K562 (cell line): ENCODE measurements at regions not wholly inside any gene's neighbourhood (a gene's known extent, or its start where the extent isn't known, plus 50 kb on each side); places are given as distances from the start of the nearest gene placed in this dataset.

Source experiments
- ATAC-seq: fragments of 200-7000 bp; cut with Tn5 transposase; 3 replicates; pipeline ENCODE4 v1.9.1; 2020; ENCODE audit warnings: moderate library complexity
- BruUV-seq: library from RNA; stranded (reverse); fragments of 400-500 nt; replicated peaks from 2 replicates; lab custom pipeline; 2021; lab: Mats Ljungman, UMichigan
- CTCF ChIA-PET: fragments of 300-600 bp; formaldehyde crosslinking; extraction: SDS; loops from one replicate; lab custom pipeline; 2021; ENCODE audit warnings: low intra/inter-chr PET ratio; lab: Yijun Ruan, JAX
- POLR2A ChIA-PET: fragments of 300-600, 350-650 bp; sonication (Branson Sonifier 250); formaldehyde crosslinking; extraction: SDS; loops from one replicate; lab custom pipeline; 2021; ENCODE audit warnings: antibody characterized with exemption, inconsistent platforms; lab: Yijun Ruan, JAX
- DNase-seq, 4 experiments: peaks; one replicate each; pipeline versions ENCODE4 v3.0.0 to v3.0.0-alpha.2; 2011 to 2018; ENCODE audit warnings: low spot score in 3 of 4, mixed read lengths in 3 of 4; ENCODE audit errors: extremely low read depth in 1 of 4
- FAIRE-seq: peaks from 2 replicates; lab custom pipeline; 2011; peaks lifted over from hg19 to GRCh38; lab: Jason Lieb, UNC
- H2AFZ ChIP-seq: 2 replicates; pipeline ENCODE4 v1.6.0; 2011; ENCODE audit warnings: low read depth, low read length, control low read depth, inconsistent platforms
- H3K27ac ChIP-seq: fragments of 200-600 bp; 3 replicates; pipeline ENCODE4 v1.8.0; 2011; ENCODE audit warnings: low read depth, mild to moderate bottlenecking, control low read depth, inconsistent platforms, low read length, moderate library complexity, mixed read lengths; ENCODE audit errors: extremely low read depth
- H3K27me3 ChIP-seq, 2 experiments: fragments of 300-600 bp in 1 of 2; 2 replicates in 1 of 2; 3 replicates in 1 of 2; pipeline versions ENCODE4 v1.6.0 to v1.8.0; 2011; ENCODE audit warnings: inconsistent platforms in 2 of 2, low read length in 2 of 2, mild to moderate bottlenecking in 1 of 2, mixed read lengths in 1 of 2, moderate library complexity in 1 of 2; ENCODE audit not compliant: control insufficient read depth in 2 of 2, insufficient read depth in 2 of 2
- H3K36me3 ChIP-seq: fragments of 300-600 bp; 3 replicates; pipeline ENCODE4 v1.8.0; 2011; ENCODE audit warnings: mild to moderate bottlenecking, low read length, inconsistent platforms; ENCODE audit not compliant: control insufficient read depth, insufficient read depth
- H3K4me1 ChIP-seq, 2 experiments: fragments of 200-600 bp in 1 of 2; replicated peaks in 1 of 2; 2 replicates in 1 of 2; 3 replicates in 1 of 2; pipeline versions ENCODE4 v1.5.1 to v1.8.0; 2011; ENCODE audit warnings: inconsistent platforms in 2 of 2, low read length in 2 of 2, mild to moderate bottlenecking in 1 of 2, mixed read lengths in 1 of 2, moderate library complexity in 1 of 2; ENCODE audit not compliant: control insufficient read depth in 2 of 2, insufficient read depth in 2 of 2
- H3K4me2 ChIP-seq: 2 replicates; pipeline ENCODE4 v1.6.1; 2011; ENCODE audit warnings: low read length, control low read depth, inconsistent platforms, mixed read lengths; ENCODE audit not compliant: insufficient read depth
- H3K4me3 ChIP-seq: fragments of 200-600 bp; sonication (generic), shearing (Covaris generic); 2 replicates; pipeline ENCODE4 v1.5.1; 2016; ENCODE audit warnings: control low read depth, inconsistent platforms
- H3K79me2 ChIP-seq: fragments of 200-600 bp; 3 replicates; pipeline ENCODE4 v1.8.0; 2011; ENCODE audit warnings: low read length, inconsistent platforms; ENCODE audit not compliant: control insufficient read depth, insufficient read depth
- H3K9ac ChIP-seq, 2 experiments: 2 replicates each; pipeline versions ENCODE4 v1.6.0 to v1.6.1; 2011; ENCODE audit warnings: low read depth in 2 of 2, low read length in 2 of 2, control low read depth in 1 of 2, inconsistent platforms in 1 of 2, mild to moderate bottlenecking in 1 of 2, mixed read lengths in 1 of 2; ENCODE audit not compliant: insufficient read depth in 1 of 2
- H3K9me1 ChIP-seq: one replicate; pipeline ENCODE4 v1.6.0; 2011; ENCODE audit warnings: inconsistent platforms, mild to moderate bottlenecking, low read length, moderate library complexity; ENCODE audit not compliant: control insufficient read depth, insufficient read depth
- H3K9me3 ChIP-seq: replicated peaks from 2 replicates; pipeline ENCODE4 v1.5.1; 2011; ENCODE audit warnings: low read depth, low read length, inconsistent platforms; ENCODE audit not compliant: control insufficient read depth, insufficient read depth
- H4K20me1 ChIP-seq: replicated peaks from 2 replicates; pipeline ENCODE4 v1.6.1; 2011; ENCODE audit warnings: low read length, inconsistent platforms, mixed read lengths; ENCODE audit not compliant: control insufficient read depth, insufficient read depth
- MTA1 ChIP-seq: fragments of 450-650 bp; IDR thresholded peaks from 2 replicates; pipeline ENCODE4 v1.6.1; 2017; ENCODE audit warnings: borderline replicate concordance
- MXD1 ChIP-seq: fragments of 250-450 bp; sonication (Bioruptor Pico); IDR thresholded peaks from 2 replicates; pipeline ENCODE4 v1.8.0; 2021; ENCODE audit warnings: borderline replicate concordance, mild to moderate bottlenecking, moderate library complexity; ENCODE audit not compliant: poor library complexity, severe bottlenecking
- PHB ChIP-seq: fragments of 250-450 bp; sonication (Bioruptor Pico); IDR thresholded peaks from 2 replicates; pipeline ENCODE4 v1.5.0; 2021
- RBM17 ChIP-seq: fragments of 200-400 bp; formaldehyde crosslinking; IDR thresholded peaks from 2 replicates; pipeline ENCODE4 v1.6.1; 2017; ENCODE audit warnings: low read depth, mild to moderate bottlenecking, low read length, borderline replicate concordance
- SRSF1 ChIP-seq: fragments of 200-400 bp; formaldehyde crosslinking; IDR thresholded peaks from 2 replicates; pipeline ENCODE4 v1.6.1; 2017; ENCODE audit warnings: mild to moderate bottlenecking, low read depth, low read length, moderate library complexity
- TEAD1 ChIP-seq, 2 experiments: fragments of 450-650 bp in 1 of 2; sonication (generic) in 1 of 2; formaldehyde crosslinking; IDR thresholded peaks; 2 replicates each; pipeline versions ENCODE4 v1.4.0 to v1.8.0; 2020 to 2022; ENCODE audit warnings: mild to moderate bottlenecking in 2 of 2, missing genetic modification reagents in 1 of 2
- ZBTB9 ChIP-seq: fragments of 450-650 bp; formaldehyde crosslinking; IDR thresholded peaks from 2 replicates; pipeline ENCODE4 v1.4.0; 2020; ENCODE audit warnings: mild to moderate bottlenecking, moderate library complexity
- ZNF511 ChIP-seq: sonication (generic); formaldehyde crosslinking; IDR thresholded peaks from 2 replicates; pipeline ENCODE4 v1.8.0; 2022; ENCODE audit warnings: mild to moderate bottlenecking, missing genetic modification reagents
- ZNF561 ChIP-seq: fragments of 450-650 bp; formaldehyde crosslinking; conservative IDR thresholded peaks from 2 replicates; pipeline ENCODE4 v1.4.0; 2020; ENCODE audit warnings: mild to moderate bottlenecking, moderate library complexity
- ZNF766 ChIP-seq: fragments of 200-800 bp; sonication (Bioruptor generic); conservative IDR thresholded peaks from 2 replicates; pipeline ENCODE4 v1.6.1; 2016; ENCODE audit warnings: missing genetic modification characterization, missing compliant biosample characterization
- WGBS: fragments of 100-300 bp; shearing (Covaris generic); methylation state at CpG from one replicate; pipeline ENCODE4 v1.1.6; 2016; ENCODE audit warnings: low coverage, mixed read lengths; ENCODE audit not compliant: insufficient coverage; ENCODE audit errors: missing lambda C conversion rate; 5-methylcytosine and 5-hydroxymethylcytosine counted together
- in situ Hi-C: fragments of 300-500 bp; cut with MboI; formaldehyde crosslinking; loops from 4 replicates; pipeline ENCODE4 v1.15.0; 2018; ENCODE audit warnings: inconsistent platforms, mixed read lengths
- intact Hi-C: fragments of 100-400 bp; cut with micrococcal nuclease; formaldehyde crosslinking; loops from 2 replicates; pipeline ENCODE4 v1.14.2; 2022
- TF ChIP-seq, protein P1 (sequence below): fragments of 250-450 bp; sonication (Bioruptor Pico); IDR thresholded peaks from 2 replicates; pipeline ENCODE4 v1.5.0; 2021; ENCODE audit warnings: mild to moderate bottlenecking, moderate library complexity
- TF ChIP-seq, protein P2 (sequence below): fragments of 250-450 bp; sonication (Bioruptor Pico); IDR thresholded peaks from 2 replicates; pipeline ENCODE4 v1.9.0; 2021; ENCODE audit warnings: mild to moderate bottlenecking, inconsistent platforms

DNA sequence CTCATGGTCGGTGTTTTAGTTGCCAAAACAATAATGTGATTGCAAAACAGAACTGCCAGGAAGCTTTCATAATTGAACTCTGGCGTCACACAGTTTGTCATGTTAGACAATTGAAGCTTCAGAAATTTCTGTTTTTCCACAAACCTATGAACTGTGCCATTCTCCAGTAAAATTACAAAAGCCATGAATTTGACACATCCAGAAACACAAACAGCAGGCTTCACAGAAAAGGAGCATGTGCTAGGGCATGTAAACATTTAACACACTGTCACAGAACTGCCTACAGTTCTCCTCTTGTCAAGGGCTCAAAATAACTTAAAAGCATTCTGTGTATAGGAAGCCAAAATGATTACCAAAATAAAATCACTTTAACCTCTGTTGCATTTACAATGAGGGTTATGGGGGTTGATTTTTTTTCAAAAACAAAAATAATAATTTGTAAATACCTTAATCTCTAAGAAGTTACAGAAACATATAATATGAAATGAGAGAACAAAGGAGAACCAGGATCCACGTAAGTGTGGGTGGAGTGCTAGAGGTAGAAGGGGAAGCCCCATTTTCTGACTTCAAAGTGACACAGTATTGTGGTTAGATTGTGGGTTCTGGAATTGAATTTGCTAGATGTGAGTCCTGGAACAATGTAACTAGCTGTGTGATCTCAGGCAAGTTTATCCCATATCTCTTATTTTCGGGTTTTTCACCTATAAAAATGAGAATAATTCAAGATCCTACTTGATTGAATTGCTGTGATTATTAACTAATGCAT lies 295.0 kb downstream of the CENPC start (continued):
- TF ChIP-seq ZNF511 (CRISPR knock-in tag) (no peak), ZBTB9 (CRISPR knock-in tag) (no peak)

DNA sequence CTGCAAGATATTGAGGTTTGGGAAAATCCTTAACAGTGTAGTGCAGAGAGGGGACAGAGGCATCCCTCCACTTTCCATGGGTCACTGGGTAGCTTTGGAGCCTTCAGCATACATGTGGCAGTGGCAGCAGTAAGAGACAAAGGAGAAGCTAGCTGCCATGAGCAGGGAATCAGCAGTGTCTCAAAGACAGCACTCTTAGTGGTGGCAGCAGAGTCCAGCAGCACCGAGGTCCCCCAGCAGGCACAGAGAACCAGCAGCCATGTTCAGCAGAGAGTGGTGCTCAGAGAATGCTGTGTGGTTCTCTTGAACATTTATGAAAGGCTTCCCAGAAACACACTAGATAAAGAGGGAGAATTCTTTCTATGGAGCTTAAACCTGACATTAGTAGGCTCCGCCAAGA lies 308.5 kb downstream of the CENPC start:
- Histone ChIP-seq H3K27ac (no peak overlapping the region), H3K79me2 (no peaks in the 10 kb centered on the region), H3K4me2 (no peak overlapping the region), H3K4me1 (no peaks in the 10 kb centered on the region), H3K9me1 (no peaks in the 10 kb centered on the region), H3K4me3 (no peak overlapping the region), H3K9ac (no peak overlapping the region), H3K27me3 (no peaks in the 10 kb centered on the region), H4K20me1 (no peaks in the 10 kb centered on the region), H2AFZ (no peak overlapping the region), H3K9me3 (no peaks in the 10 kb centered on the region), H3K36me3 (no peaks in the 10 kb centered on the region)
- no peak for FAIRE-seq
- WGBS = 7% methylated on average over 2 of the region's 2 CpGs
- peak; percentile 44; the same call in 1 of the 3 replicates for ATAC-seq
- ChIA-PET CTCF (no interaction called here), POLR2A (no interaction called here)
- no peak for DNase-seq
- in situ Hi-C loops (no loop called here), intact Hi-C loops (no loop called here)
- no TSS peak for BruUV-seq
- TF ChIP-seq ZNF766 (CRISPR knock-in tag) (no peak), MTA1 (no peak), MXD1 (CRISPR knock-in tag) (no peak), RBM17 (no peak), PHB (CRISPR knock-in tag) (no peak), TEAD1 (CRISPR knock-in tag; IDR thresholded peaks at IDR 0.05) (no peak), ZNF561 (CRISPR knock-in tag) (no peak), SRSF1 (no peak)
- TF ChIP-seq, protein P1, sequence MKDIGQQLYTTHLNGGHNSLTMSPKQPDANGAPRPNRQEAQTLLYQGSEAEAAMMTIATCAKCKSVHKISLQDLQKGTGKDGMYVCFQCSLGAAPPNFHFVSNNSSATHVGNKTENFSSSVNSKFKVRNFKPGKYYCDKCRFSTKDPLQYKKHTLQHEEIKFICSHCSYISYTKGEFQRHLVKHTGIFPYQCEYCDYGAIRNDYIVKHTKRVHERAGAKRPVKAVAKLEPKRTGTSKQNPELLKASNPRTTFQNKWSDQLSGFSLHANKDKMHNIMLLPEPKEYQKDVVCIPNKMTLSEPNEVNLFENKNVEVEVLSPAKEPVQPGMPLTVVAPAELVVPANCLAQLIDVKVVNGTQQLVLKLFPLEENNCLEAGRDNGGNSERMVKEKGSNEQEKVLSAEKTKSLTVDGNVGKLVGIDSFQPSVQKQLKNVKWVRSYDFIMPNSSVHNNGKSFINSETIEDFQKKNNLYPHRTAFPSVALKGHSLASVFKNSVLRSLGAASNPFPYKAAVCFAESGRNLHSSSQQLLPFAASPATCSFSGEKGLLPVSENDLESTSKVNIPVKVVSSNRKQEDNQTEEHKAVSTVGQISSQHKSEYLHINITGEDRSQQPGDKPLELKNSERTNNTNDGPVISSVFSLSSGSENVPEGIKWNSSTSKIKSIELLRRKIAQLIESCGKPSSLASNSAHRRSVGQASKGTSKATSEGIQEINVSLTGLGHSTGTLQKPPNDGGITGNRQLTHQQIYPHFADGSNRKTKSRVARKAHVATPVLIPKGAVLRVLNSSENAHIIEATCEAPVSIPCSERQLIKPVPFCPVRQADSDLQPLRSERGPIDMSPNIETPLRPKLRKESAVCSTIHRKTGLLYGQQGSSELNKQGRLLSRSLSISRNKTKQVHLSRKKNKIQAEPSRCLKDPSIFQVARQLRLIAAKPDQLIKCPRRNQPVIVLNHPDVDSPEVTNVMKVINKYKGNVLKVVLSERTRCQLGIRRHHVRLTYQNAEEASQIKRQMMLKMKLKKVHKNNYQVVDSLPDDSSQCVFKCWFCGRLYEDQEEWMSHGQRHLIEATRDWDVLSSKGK (CRISPR knock-in tag) = no peak
- TF ChIP-seq, protein P2, sequence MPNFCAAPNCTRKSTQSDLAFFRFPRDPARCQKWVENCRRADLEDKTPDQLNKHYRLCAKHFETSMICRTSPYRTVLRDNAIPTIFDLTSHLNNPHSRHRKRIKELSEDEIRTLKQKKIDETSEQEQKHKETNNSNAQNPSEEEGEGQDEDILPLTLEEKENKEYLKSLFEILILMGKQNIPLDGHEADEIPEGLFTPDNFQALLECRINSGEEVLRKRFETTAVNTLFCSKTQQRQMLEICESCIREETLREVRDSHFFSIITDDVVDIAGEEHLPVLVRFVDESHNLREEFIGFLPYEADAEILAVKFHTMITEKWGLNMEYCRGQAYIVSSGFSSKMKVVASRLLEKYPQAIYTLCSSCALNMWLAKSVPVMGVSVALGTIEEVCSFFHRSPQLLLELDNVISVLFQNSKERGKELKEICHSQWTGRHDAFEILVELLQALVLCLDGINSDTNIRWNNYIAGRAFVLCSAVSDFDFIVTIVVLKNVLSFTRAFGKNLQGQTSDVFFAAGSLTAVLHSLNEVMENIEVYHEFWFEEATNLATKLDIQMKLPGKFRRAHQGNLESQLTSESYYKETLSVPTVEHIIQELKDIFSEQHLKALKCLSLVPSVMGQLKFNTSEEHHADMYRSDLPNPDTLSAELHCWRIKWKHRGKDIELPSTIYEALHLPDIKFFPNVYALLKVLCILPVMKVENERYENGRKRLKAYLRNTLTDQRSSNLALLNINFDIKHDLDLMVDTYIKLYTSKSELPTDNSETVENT (CRISPR knock-in tag) = no peak
